Activated CD8-positive, alpha-beta memory T cell treated with anti-CD3 and anti-CD28 coated beads, Interleukin-2, amount 50 U/mL, for 48 hours (primary cell): ENCODE measurements at regions not wholly inside any gene's neighbourhood (a gene's known extent, or its start where the extent isn't known, plus 50 kb on each side); places are given as distances from the start of the nearest gene placed in this dataset.

ENCODE experiments used
- DNase-seq: peaks from one replicate; pipeline ENCODE4 v3.0.0-alpha.2; 2020

- no peak for DNase-seq
Observed at GRCh38 chr11:82676483-82677094, 57.1 kb downstream of the FAM181B start.

GRCh38 chr11:82675838-82676237 lies 57.8 kb downstream of the FAM181B start:
- no peak for DNase-seq

GRCh38 chr11:82673631-82674030 lies 60.0 kb downstream of the FAM181B start:
- no peak for DNase-seq

GRCh38 chr11:82671451-82671850 lies 62.2 kb downstream of the FAM181B start:
- DNase-seq: no peak

GRCh38 chr11:82663535-82663934 lies 70.1 kb downstream of the FAM181B start:
- DNase-seq: no peak

GRCh38 chr11:82653752-82654151 lies 79.9 kb downstream of the FAM181B start:
- DNase-seq: no peak

GRCh38 chr11:82639251-82639650 lies 94.4 kb downstream of the FAM181B start:
- DNase-seq: no peak

GRCh38 chr11:82636615-82637014 lies 97.0 kb downstream of the FAM181B start:
- DNase-seq: no peak

- no peak for DNase-seq
Observed at GRCh38 chr11:82634091-82634490, 99.6 kb downstream of the FAM181B start.

GRCh38 chr11:82631722-82632630 lies 101.7 kb downstream of the FAM181B start:
- no peak for DNase-seq

GRCh38 chr11:82610671-82611070 lies 123.0 kb downstream of the FAM181B start:
- DNase-seq: no peak

- DNase-seq: no peak
Observed at GRCh38 chr11:82606738-82607137, 126.9 kb downstream of the FAM181B start.

GRCh38 chr11:82601711-82602110 lies 132.0 kb downstream of the FAM181B start:
- DNase-seq: no peak

GRCh38 chr11:82599836-82600235 lies 133.8 kb downstream of the FAM181B start:
- no peak for DNase-seq

- DNase-seq: no peak
Observed at GRCh38 chr11:82586581-82586980, 147.1 kb downstream of the FAM181B start.

- DNase-seq: no peak
Observed at GRCh38 chr11:82577246-82577645, 156.4 kb downstream of the FAM181B start.

- DNase-seq: no peak
Observed at GRCh38 chr11:82560836-82561235, 172.8 kb downstream of the FAM181B start.

GRCh38 chr11:82559609-82560008 lies 174.1 kb downstream of the FAM181B start:
- DNase-seq: no peak

GRCh38 chr11:82557274-82557673 lies 176.4 kb downstream of the FAM181B start:
- no peak for DNase-seq

GRCh38 chr11:82556210-82556609 lies 177.5 kb downstream of the FAM181B start:
- DNase-seq: no peak

GRCh38 chr11:82546661-82547557 lies 186.8 kb downstream of the FAM181B start:
- DNase-seq: no peak

GRCh38 chr11:82539669-82540068 lies 194.0 kb downstream of the FAM181B start:
- no peak for DNase-seq

- no peak for DNase-seq
Observed at GRCh38 chr11:82536706-82537105, 197.0 kb downstream of the FAM181B start.
